HL-60 (cell line): ENCODE measurements at regions not wholly inside any gene's neighbourhood (a gene's known extent, or its start where the extent isn't known, plus 50 kb on each side); places are given as distances from the start of the nearest gene placed in this dataset.

Experiments used
- DNase-seq, 2 experiments: peaks; one replicate each; pipeline ENCODE4 v3.0.0-alpha.2; 2010 to 2020; ENCODE audit warnings: low read depth in 1 of 2, low spot score in 1 of 2
- H3K27ac ChIP-seq: fragments of 250-450 bp; sonication (Bioruptor Pico); replicated peaks from 2 replicates; pipeline ENCODE4 v1.5.1; 2020; ENCODE audit warnings: mild to moderate bottlenecking, moderate library complexity
- H3K27me3 ChIP-seq: fragments of 250-450 bp; sonication (Bioruptor Pico); 2 replicates; pipeline ENCODE4 v1.5.1; 2021; ENCODE audit warnings: mild to moderate bottlenecking, moderate library complexity; ENCODE audit not compliant: insufficient read depth, poor library complexity, severe bottlenecking
- H3K4me3 ChIP-seq: replicated peaks from 2 replicates; pipeline ENCODE4 v1.5.1; 2011; ENCODE audit warnings: mild to moderate bottlenecking, control low read depth, low read length; ENCODE audit not compliant: insufficient read depth
- CTCF ChIP-seq: IDR thresholded peaks from one replicate; pipeline ENCODE4 v1.5.1; 2011; ENCODE audit warnings: low read length, control low read depth, inconsistent platforms; ENCODE audit not compliant: insufficient read depth
- GABPA ChIP-seq: IDR thresholded peaks from 2 replicates; pipeline ENCODE4 v1.6.1; 2012; ENCODE audit warnings: low read depth
- POLR2AphosphoS5 ChIP-seq: IDR thresholded peaks from 2 replicates; pipeline ENCODE4 v1.6.1; 2012; ENCODE audit warnings: low read depth
- REST ChIP-seq: IDR thresholded peaks from 2 replicates; pipeline ENCODE4 v1.6.1; 2012; ENCODE audit warnings: low read depth; ENCODE audit not compliant: insufficient replicate concordance
- SPI1 ChIP-seq: IDR thresholded peaks from 2 replicates; pipeline ENCODE4 v1.6.1; 2012; ENCODE audit warnings: low read depth, mild to moderate bottlenecking, borderline replicate concordance

GRCh38 chr17:13365331-13365730, 236.4 kb downstream of the HS3ST3A1 start:
- TF ChIP-seq POLR2AphosphoS5, result no peak
- no peak for TF ChIP-seq CTCF
- TF ChIP-seq GABPA, result no peak
- no peak for TF ChIP-seq SPI1
- no peak for TF ChIP-seq REST
- no peak overlapping the region for H3K27ac ChIP-seq
- no peak overlapping the region for H3K4me3 ChIP-seq
- no peaks in the 10 kb centered on the region for H3K27me3 ChIP-seq
- DNase-seq, result no peak

- Histone ChIP-seq H3K4me3 (no peak overlapping the region), H3K27me3 (no peaks in the 10 kb centered on the region), H3K27ac (no peak overlapping the region)
- no peak for DNase-seq
- TF ChIP-seq POLR2AphosphoS5, result no peak
- no peak for TF ChIP-seq REST
Measured at GRCh38 chr17:13363771-13364170, 238.0 kb downstream of the HS3ST3A1 start.

- H3K27me3 ChIP-seq, result no peaks in the 10 kb centered on the region
- no peak overlapping the region for H3K27ac ChIP-seq
- no peak overlapping the region for H3K4me3 ChIP-seq
- no peak for DNase-seq
- TF ChIP-seq REST (no peak), GABPA (no peak), SPI1 (no peak), POLR2AphosphoS5 (no peak), CTCF (no peak)
Measured at GRCh38 chr17:13362341-13363122, 239.2 kb downstream of the HS3ST3A1 start.
